Mesendoderm (in vitro differentiated cells): ENCODE measurements at regions not wholly inside any gene's neighbourhood (a gene's known extent, or its start where the extent isn't known, plus 50 kb on each side); places are given as distances from the start of the nearest gene placed in this dataset.

ENCODE experiments used
- DNase-seq: peaks from one replicate; pipeline ENCODE4 v3.0.0; 2013
- H2AK5ac ChIP-seq: 2 replicates; pipeline ENCODE4 v1.6.1; 2013; ENCODE audit warnings: low read length, inconsistent platforms
- H2BK120ac ChIP-seq: 2 replicates; pipeline ENCODE4 v1.6.1; 2013; ENCODE audit warnings: low read depth, mild to moderate bottlenecking, low read length, moderate library complexity, mixed read lengths
- H2BK15ac ChIP-seq: replicated peaks from 2 replicates; pipeline ENCODE4 v1.6.1; 2013; ENCODE audit warnings: low read depth, mild to moderate bottlenecking, moderate library complexity
- H2BK5ac ChIP-seq: 2 replicates; pipeline ENCODE4 v1.6.1; 2013; ENCODE audit warnings: low read length, inconsistent platforms
- H3K18ac ChIP-seq: 2 replicates; pipeline ENCODE4 v1.6.1; 2013; ENCODE audit warnings: mild to moderate bottlenecking, low read length, mixed read lengths
- H3K23ac ChIP-seq: one replicate; pipeline ENCODE4 v1.6.1; 2013; ENCODE audit warnings: low read length
- H3K27ac ChIP-seq: 2 replicates; pipeline ENCODE4 v1.5.1; 2013; ENCODE audit warnings: low read depth, mild to moderate bottlenecking, inconsistent platforms, low read length, moderate library complexity
- H3K27me3 ChIP-seq: 2 replicates; pipeline ENCODE4 v1.6.1; 2013; ENCODE audit warnings: low read length, control low read depth, mild to moderate bottlenecking, inconsistent platforms; ENCODE audit not compliant: insufficient read depth, poor library complexity
- H3K36me3 ChIP-seq: 2 replicates; pipeline ENCODE4 v1.6.1; 2013; ENCODE audit warnings: low read length, inconsistent platforms; ENCODE audit not compliant: control insufficient read depth, insufficient read depth
- H3K4ac ChIP-seq: one replicate; pipeline ENCODE4 v1.6.1; 2013; ENCODE audit warnings: low read depth, mild to moderate bottlenecking, low read length, moderate library complexity
- H3K4me1 ChIP-seq: 2 replicates; pipeline ENCODE4 v1.6.1; 2013; ENCODE audit warnings: low read depth, low read length, inconsistent platforms; ENCODE audit not compliant: control insufficient read depth
- H3K4me2 ChIP-seq: 2 replicates; pipeline ENCODE4 v1.6.1; 2013; ENCODE audit warnings: low read length
- H3K4me3 ChIP-seq: 2 replicates; pipeline ENCODE4 v1.5.1; 2013; ENCODE audit warnings: mild to moderate bottlenecking, low read length
- H3K56ac ChIP-seq: one replicate; pipeline ENCODE4 v1.6.1; 2013; ENCODE audit warnings: low read length
- H3K79me1 ChIP-seq: 2 replicates; pipeline ENCODE4 v1.6.1; 2013; ENCODE audit warnings: low read length, inconsistent platforms
- H3K79me2 ChIP-seq: 2 replicates; pipeline ENCODE4 v1.6.1; 2013; ENCODE audit warnings: mild to moderate bottlenecking, low read length; ENCODE audit not compliant: control insufficient read depth, insufficient read depth
- H3K9ac ChIP-seq: 2 replicates; pipeline ENCODE4 v1.6.1; 2013; ENCODE audit warnings: low read length, inconsistent platforms
- H4K5ac ChIP-seq: one replicate; pipeline ENCODE4 v1.6.1; 2013; ENCODE audit warnings: low read length
- H4K8ac ChIP-seq: one replicate; pipeline ENCODE4 v1.6.1; 2013; ENCODE audit warnings: low read depth, mild to moderate bottlenecking, control low read depth, low read length, moderate library complexity
- WGBS: extraction: QIAGEN DNeasy Blood & Tissue Kit; methylation state at CpG from one replicate; pipeline ENCODE4 v1.1.7; 2013; ENCODE audit warnings: low lambda C conversion rate, missing lambda C conversion rate; ENCODE audit not compliant: insufficient coverage; ENCODE audit errors: extremely low coverage; 5-methylcytosine and 5-hydroxymethylcytosine counted together

- H3K36me3 ChIP-seq = no peaks in the 10 kb centered on the region
- H3K79me2 ChIP-seq = no peaks in the 10 kb centered on the region
- no peak overlapping the region for H3K27ac ChIP-seq
- H3K4me1 ChIP-seq = no peaks in the 10 kb centered on the region
- no peaks in the 10 kb centered on the region for H3K27me3 ChIP-seq
- H2BK15ac ChIP-seq = no peak overlapping the region
- no peak overlapping the region for H4K5ac ChIP-seq
- no peaks in the 10 kb centered on the region for H3K79me1 ChIP-seq
- H2AK5ac ChIP-seq = no peak overlapping the region
- H3K4ac ChIP-seq = no peak overlapping the region
- H3K23ac ChIP-seq = no peak overlapping the region
- WGBS = no CpG with 5 or more reads among the region's 3 CpGs
- no peak overlapping the region for H3K18ac ChIP-seq
- no peak overlapping the region for H3K4me2 ChIP-seq
- no peak overlapping the region for H2BK5ac ChIP-seq
- no peak overlapping the region for H3K4me3 ChIP-seq
- H3K56ac ChIP-seq = no peak overlapping the region
- peak; percentile 2 for DNase-seq
- H2BK120ac ChIP-seq = no peak overlapping the region
- H3K9ac ChIP-seq = no peak overlapping the region
- no peak overlapping the region for H4K8ac ChIP-seq
Measured at GRCh38 chr4:126396121-126396520, 1081.4 kb downstream of the FAT4 start.

GRCh38 chr4:126396703-126397102 lies 1081.9 kb downstream of the FAT4 start:
- H3K27ac ChIP-seq = no peak overlapping the region
- H2AK5ac ChIP-seq = no peak overlapping the region
- H2BK120ac ChIP-seq = no peak overlapping the region
- no peaks in the 10 kb centered on the region for H3K36me3 ChIP-seq
- H3K79me1 ChIP-seq = no peaks in the 10 kb centered on the region
- H3K4me3 ChIP-seq = no peak overlapping the region
- H3K9ac ChIP-seq = no peak overlapping the region
- H4K5ac ChIP-seq = no peak overlapping the region
- no CpG with 5 or more reads among the region's 1 CpG for WGBS
- H4K8ac ChIP-seq = no peak overlapping the region
- H3K18ac ChIP-seq = no peak overlapping the region
- no peak overlapping the region for H3K4ac ChIP-seq
- no peak overlapping the region for H3K23ac ChIP-seq
- no peak overlapping the region for H2BK5ac ChIP-seq
- DNase-seq = peak; percentile 18
- H3K4me2 ChIP-seq = no peak overlapping the region
- no peaks in the 10 kb centered on the region for H3K79me2 ChIP-seq
- H3K4me1 ChIP-seq = no peaks in the 10 kb centered on the region
- H2BK15ac ChIP-seq = no peak overlapping the region
- H3K27me3 ChIP-seq = no peaks in the 10 kb centered on the region
- H3K56ac ChIP-seq = no peak overlapping the region

- Histone ChIP-seq H4K8ac (no peak overlapping the region), H3K79me1 (no peaks in the 10 kb centered on the region), H2BK120ac (no peak overlapping the region), H2BK5ac (no peak overlapping the region), H3K18ac (no peak overlapping the region), H2AK5ac (no peak overlapping the region), H3K9ac (no peak overlapping the region), H3K36me3 (no peaks in the 10 kb centered on the region), H3K27me3 (no peaks in the 10 kb centered on the region), H3K4me3 (no peak overlapping the region), H3K79me2 (no peaks in the 10 kb centered on the region), H3K4me1 (no peaks in the 10 kb centered on the region), H2BK15ac (no peak overlapping the region), H3K4ac (no peak overlapping the region), H4K5ac (no peak overlapping the region), H3K27ac (no peak overlapping the region), H3K4me2 (no peak overlapping the region), H3K56ac (no peak overlapping the region), H3K23ac (no peak overlapping the region)
- WGBS = no CpG with 5 or more reads among the region's 1 CpG
- DNase-seq = no peak
Measured at GRCh38 chr4:126404549-126404948, 1089.8 kb downstream of the FAT4 start.

- Histone ChIP-seq H3K79me2 (no peaks in the 10 kb centered on the region), H2AK5ac (no peak overlapping the region), H2BK120ac (no peak overlapping the region), H3K4me3 (no peak overlapping the region), H3K56ac (no peak overlapping the region), H3K18ac (no peak overlapping the region), H3K23ac (no peak overlapping the region), H3K9ac (no peak overlapping the region), H3K4me2 (no peak overlapping the region), H2BK5ac (no peak overlapping the region), H3K27me3 (no peaks in the 10 kb centered on the region), H3K36me3 (no peaks in the 10 kb centered on the region), H3K4ac (no peak overlapping the region), H3K4me1 (no peaks in the 10 kb centered on the region), H3K79me1 (no peaks in the 10 kb centered on the region), H4K8ac (no peak overlapping the region), H4K5ac (no peak overlapping the region), H2BK15ac (no peak overlapping the region), H3K27ac (no peak overlapping the region)
- WGBS = no CpG with 5 or more reads among the region's 2 CpGs
- peak; percentile 76 for DNase-seq
Measured at GRCh38 chr4:126405369-126405982, 1090.7 kb downstream of the FAT4 start.

- no CpG with 5 or more reads among the region's 4 CpGs for WGBS
Measured at GRCh38 chr4:126409746-126410145, 1095.0 kb downstream of the FAT4 start.

DNA sequence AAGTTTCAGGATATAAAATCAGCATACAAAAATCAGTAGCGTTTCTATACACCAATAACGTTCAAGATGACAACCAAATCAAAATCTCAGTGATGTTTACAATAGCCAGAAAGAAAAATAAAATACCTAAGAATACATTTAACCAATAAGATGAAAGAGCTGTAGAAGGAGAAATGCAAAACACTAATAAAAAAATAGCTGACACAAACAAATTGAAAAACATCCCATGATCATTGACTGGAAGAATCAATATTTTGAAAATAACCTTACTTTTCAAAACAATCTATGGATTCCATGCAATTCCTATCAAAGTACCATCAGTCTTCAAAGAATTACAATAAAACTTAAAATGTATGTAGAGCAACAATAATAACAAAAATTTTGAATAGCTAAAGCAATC lies 1096.3 kb downstream of the FAT4 start:
- Histone ChIP-seq H4K5ac (no peak overlapping the region), H4K8ac (no peak overlapping the region), H3K36me3 (no peaks in the 10 kb centered on the region), H3K9ac (no peak overlapping the region), H2BK120ac (no peak overlapping the region), H3K27ac (no peak overlapping the region), H3K4ac (no peak overlapping the region), H2BK15ac (no peak overlapping the region), H3K18ac (no peak overlapping the region), H3K23ac (no peak overlapping the region), H3K27me3 (no peaks in the 10 kb centered on the region), H3K56ac (no peak overlapping the region), H3K4me2 (no peak overlapping the region), H3K4me1 (no peaks in the 10 kb centered on the region), H3K79me1 (no peaks in the 10 kb centered on the region), H2BK5ac (no peak overlapping the region), H2AK5ac (no peak overlapping the region), H3K79me2 (no peaks in the 10 kb centered on the region), H3K4me3 (no peak overlapping the region)
- no peak for DNase-seq
- no CpG with 5 or more reads among the region's 2 CpGs for WGBS

More at GRCh38 chr4:126409746-126410145, 1095.0 kb downstream of the FAT4 start:
- DNase-seq = no peak
- Histone ChIP-seq H3K4ac (no peak overlapping the region), H3K79me1 (no peaks in the 10 kb centered on the region), H3K4me3 (no peak overlapping the region), H3K4me1 (no peaks in the 10 kb centered on the region), H3K27ac (no peak overlapping the region), H3K23ac (no peak overlapping the region), H3K9ac (no peak overlapping the region), H2BK120ac (no peak overlapping the region), H4K8ac (no peak overlapping the region), H3K79me2 (no peaks in the 10 kb centered on the region), H4K5ac (no peak overlapping the region), H2AK5ac (no peak overlapping the region), H3K36me3 (no peaks in the 10 kb centered on the region), H3K18ac (no peak overlapping the region), H3K4me2 (no peak overlapping the region), H3K27me3 (no peaks in the 10 kb centered on the region), H3K56ac (no peak overlapping the region), H2BK5ac (no peak overlapping the region), H2BK15ac (no peak overlapping the region)
